H9 (cell line): ENCODE measurements at regions not wholly inside any gene's neighbourhood (a gene's known extent, or its start where the extent isn't known, plus 50 kb on each side); places are given as distances from the start of the nearest gene placed in this dataset.

ENCODE experiments used
- DNase-seq: peaks from one replicate; pipeline ENCODE4 v3.0.0-alpha.2; 2017
- H2AFZ ChIP-seq: one replicate; pipeline ENCODE4 v1.6.1; 2013; ENCODE audit warnings: mild to moderate bottlenecking, low read length, control low read depth, moderate library complexity
- H2AK5ac ChIP-seq: 2 replicates; pipeline ENCODE4 v1.6.1; 2013; ENCODE audit warnings: low read length, control low read depth, mixed read lengths; ENCODE audit not compliant: insufficient read length
- H2BK120ac ChIP-seq: one replicate; pipeline ENCODE4 v1.6.1; 2013; ENCODE audit warnings: low read depth, mild to moderate bottlenecking, low read length, control low read depth, inconsistent platforms; ENCODE audit not compliant: poor library complexity, severe bottlenecking
- H2BK12ac ChIP-seq: 2 replicates; pipeline ENCODE4 v1.6.1; 2013; ENCODE audit warnings: low read length, control low read depth, mixed read lengths, low read depth; ENCODE audit not compliant: insufficient read length
- H2BK15ac ChIP-seq: 2 replicates; pipeline ENCODE4 v1.6.1; 2013; ENCODE audit warnings: low read depth, low read length, control low read depth
- H2BK20ac ChIP-seq: one replicate; pipeline ENCODE4 v1.6.1; 2013; ENCODE audit warnings: low read depth, mild to moderate bottlenecking, low read length, control low read depth, inconsistent platforms; ENCODE audit not compliant: poor library complexity, severe bottlenecking
- H2BK5ac ChIP-seq: 2 replicates; pipeline ENCODE4 v1.6.1; 2013; ENCODE audit warnings: low read length, control low read depth, mixed read lengths; ENCODE audit not compliant: insufficient read length
- H3K14ac ChIP-seq: 2 replicates; pipeline ENCODE4 v1.6.1; 2013; ENCODE audit warnings: low read length, control low read depth; ENCODE audit not compliant: insufficient read depth
- H3K18ac ChIP-seq: 2 replicates; pipeline ENCODE4 v1.6.1; 2013; ENCODE audit warnings: low read depth, mild to moderate bottlenecking, mixed read lengths, low read length, control low read depth; ENCODE audit not compliant: insufficient read length
- H3K23ac ChIP-seq: 2 replicates; pipeline ENCODE4 v1.6.1; 2013; ENCODE audit warnings: low read length, control low read depth, mixed read lengths, low read depth; ENCODE audit not compliant: insufficient read length
- H3K23me2 ChIP-seq: 2 replicates; pipeline ENCODE4 v1.6.1; 2013; ENCODE audit warnings: low read depth, mild to moderate bottlenecking, mixed read lengths, low read length, control low read depth; ENCODE audit not compliant: insufficient read length, poor library complexity, severe bottlenecking
- H3K27ac ChIP-seq: 2 replicates; pipeline ENCODE4 v1.5.1; 2013; ENCODE audit warnings: low read length, control low read depth, mixed read lengths, low read depth; ENCODE audit not compliant: insufficient read length
- H3K27me3 ChIP-seq: 2 replicates; pipeline ENCODE4 v1.6.1; 2013; ENCODE audit warnings: low read length, control low read depth, inconsistent platforms; ENCODE audit not compliant: insufficient read depth
- H3K4ac ChIP-seq: 2 replicates; pipeline ENCODE4 v1.6.1; 2013; ENCODE audit warnings: low read depth, mild to moderate bottlenecking, control low read depth, inconsistent platforms, low read length, moderate library complexity
- H3K4me1 ChIP-seq: 2 replicates; pipeline ENCODE4 v1.6.1; 2013; ENCODE audit warnings: low read length, control low read depth, inconsistent platforms; ENCODE audit not compliant: insufficient read depth
- H3K4me2 ChIP-seq: 2 replicates; pipeline ENCODE4 v1.6.1; 2013; ENCODE audit warnings: low read length, control low read depth, mixed read lengths; ENCODE audit not compliant: insufficient read length, insufficient read depth
- H3K56ac ChIP-seq: 2 replicates; pipeline ENCODE4 v1.6.1; 2013; ENCODE audit warnings: low read depth, mild to moderate bottlenecking, mixed read lengths, low read length, control low read depth; ENCODE audit not compliant: insufficient read length
- H3K79me1 ChIP-seq: 2 replicates; pipeline ENCODE4 v1.6.1; 2013; ENCODE audit warnings: low read depth, mild to moderate bottlenecking, moderate library complexity, low read length, control low read depth, inconsistent platforms; ENCODE audit not compliant: insufficient read depth, poor library complexity, severe bottlenecking
- H3K79me2 ChIP-seq: 2 replicates; pipeline ENCODE4 v1.6.1; 2013; ENCODE audit warnings: low read length, control low read depth, inconsistent platforms; ENCODE audit not compliant: insufficient read depth
- H3K9ac ChIP-seq: 2 replicates; pipeline ENCODE4 v1.6.1; 2013; ENCODE audit warnings: low read length, control low read depth, mixed read lengths; ENCODE audit not compliant: insufficient read length; ENCODE audit errors: extremely low read depth
- H3K9me3 ChIP-seq: one replicate; pipeline ENCODE4 v1.6.1; 2013; ENCODE audit warnings: low read depth, low read length, inconsistent platforms; ENCODE audit not compliant: control insufficient read depth
- H3T11ph ChIP-seq: one replicate; pipeline ENCODE4 v1.6.1; 2013; ENCODE audit warnings: mild to moderate bottlenecking, low read length, control low read depth, inconsistent platforms
- H4K20me1 ChIP-seq: one replicate; pipeline ENCODE4 v1.6.1; 2013; ENCODE audit not compliant: control insufficient read depth, insufficient read length, insufficient read depth
- H4K5ac ChIP-seq: 2 replicates; pipeline ENCODE4 v1.6.1; 2013; ENCODE audit warnings: low read depth, mild to moderate bottlenecking, mixed read lengths, low read length, control low read depth; ENCODE audit not compliant: insufficient read length
- H4K8ac ChIP-seq: replicated peaks from 2 replicates; pipeline ENCODE4 v1.6.1; 2013; ENCODE audit warnings: low read length, control low read depth, mixed read lengths, low read depth; ENCODE audit not compliant: insufficient read length
- H4K91ac ChIP-seq: 2 replicates; pipeline ENCODE4 v1.6.1; 2013; ENCODE audit warnings: low read depth, mild to moderate bottlenecking, moderate library complexity, mixed read lengths, low read length, control low read depth; ENCODE audit not compliant: insufficient read length
- H3K27ac Mint-ChIP-seq, 3 experiments: 2 replicates in 2 of 3; 3 replicates in 1 of 3; pipeline ENCODE4 v1.8.0; 2020 to 2021; ENCODE audit warnings: mixed read lengths in 3 of 3, mild to moderate bottlenecking in 1 of 3, moderate library complexity in 1 of 3
- H3K27me3 Mint-ChIP-seq: 2 replicates; pipeline ENCODE4 v1.8.0; 2021; ENCODE audit warnings: low read depth, mild to moderate bottlenecking, moderate library complexity, mixed read lengths
- H3K36me3 Mint-ChIP-seq, 3 experiments: 2 replicates in 2 of 3; 3 replicates in 1 of 3; pipeline ENCODE4 v1.8.0; 2020 to 2021; ENCODE audit warnings: low read depth in 3 of 3, mixed read lengths in 3 of 3; ENCODE audit not compliant: insufficient read depth in 1 of 3
- H3K4me1 Mint-ChIP-seq, 2 experiments: 2 replicates each; pipeline ENCODE4 v1.8.0; 2020; ENCODE audit warnings: mixed read lengths in 2 of 2
- H3K4me3 Mint-ChIP-seq, 2 experiments: 2 replicates in 1 of 2; 3 replicates in 1 of 2; pipeline ENCODE4 v1.8.0; 2020 to 2021; ENCODE audit warnings: mild to moderate bottlenecking in 2 of 2, mixed read lengths in 2 of 2, moderate library complexity in 1 of 2
- H3K9me3 Mint-ChIP-seq, 2 experiments: 2 replicates in 1 of 2; 3 replicates in 1 of 2; pipeline ENCODE4 v1.8.0; 2020; ENCODE audit warnings: mild to moderate bottlenecking in 2 of 2, mixed read lengths in 2 of 2, moderate library complexity in 1 of 2
- CTCF ChIP-seq: fragments of 200-600 bp; sonication (generic); conservative IDR thresholded peaks from 3 replicates; pipeline ENCODE4 v1.8.0; 2021; ENCODE audit warnings: antibody characterized with exemption, mild to moderate bottlenecking
- WGBS: extraction: QIAGEN DNeasy Blood & Tissue Kit; methylation state at CpG from one replicate; pipeline ENCODE4 v1.1.7; 2013; ENCODE audit warnings: missing lambda C conversion rate, low lambda C conversion rate, mixed read lengths; ENCODE audit not compliant: insufficient read length; ENCODE audit errors: extremely low coverage; 5-methylcytosine and 5-hydroxymethylcytosine counted together

- Histone ChIP-seq H3T11ph (no peak overlapping the region), H3K27me3 (no peaks in the 10 kb centered on the region), H3K79me2 (no peaks in the 10 kb centered on the region), H4K5ac (no peak overlapping the region), H3K18ac (no peak overlapping the region), H2BK15ac (no peak overlapping the region), H3K23ac (no peak overlapping the region), H4K91ac (no peak overlapping the region), H3K23me2 (no peaks in the 10 kb centered on the region), H3K4ac (no peak overlapping the region), H2AFZ (no peak overlapping the region), H2BK20ac (no peak overlapping the region), H2BK120ac (no peak overlapping the region), H3K79me1 (no peaks in the 10 kb centered on the region), H3K14ac (no peak overlapping the region), H3K9me3 (no peaks in the 10 kb centered on the region), H4K20me1 (no peaks in the 10 kb centered on the region), H3K4me1 (no peaks in the 10 kb centered on the region), H3K56ac (no peak overlapping the region), H4K8ac (no peak overlapping the region), H3K27ac (no peak overlapping the region), H2BK12ac (no peak overlapping the region), H3K9ac (no peak overlapping the region), H2AK5ac (no peak overlapping the region), H3K4me2 (no peak overlapping the region), H2BK5ac (no peak overlapping the region)
- DNase-seq = no peak
- no CpG with 5 or more reads among the region's 2 CpGs for WGBS
- H3K36me3 Mint-ChIP-seq = no peaks in the 10 kb centered on the region
- H3K27ac Mint-ChIP-seq = no peak overlapping the region
- no peaks in the 10 kb centered on the region for H3K4me1 Mint-ChIP-seq
- TF ChIP-seq CTCF = no peak
- H3K9me3 Mint-ChIP-seq = no peaks in the 10 kb centered on the region
- no peak overlapping the region for H3K4me3 Mint-ChIP-seq
- H3K27me3 Mint-ChIP-seq = no peaks in the 10 kb centered on the region
These were observed 379.1 kb downstream of the SLITRK6 start for GRCh38 chr13:85420136-85420535.
